Spleen (tissue), 11 donors: ENCODE measurements at regions not wholly inside any gene's neighbourhood (a gene's known extent, or its start where the extent isn't known, plus 50 kb on each side); places are given as distances from the start of the nearest gene placed in this dataset.

Source experiments
- DNase-seq: peaks from one replicate; pipeline ENCODE4 v3.0.0-alpha.2; 2020
- H3K27ac ChIP-seq, 8 donors: fragments of 200-600 bp; sonication (generic) in 7 of 8; 1 replicate in 4 of 8; 2 replicates in 4 of 8; pipeline versions ENCODE4 v1.5.0 to v1.8.0; 2016 to 2021; ENCODE audit warnings: inconsistent platforms in 4 of 8, mild to moderate bottlenecking in 4 of 8, moderate library complexity in 1 of 8
- H3K27me3 ChIP-seq, 7 donors: fragments of 200-600 bp; sonication (generic) in 6 of 7; replicated peaks in 1 of 7; 1 replicate in 4 of 7; 2 replicates in 3 of 7; pipeline versions ENCODE4 v1.5.0 to v1.8.0; 2016 to 2021; ENCODE audit warnings: inconsistent platforms in 3 of 7, mild to moderate bottlenecking in 1 of 7
- H3K36me3 ChIP-seq, 6 donors: fragments of 200-600 bp; sonication (generic) in 5 of 6; 1 replicate in 4 of 6; 2 replicates in 2 of 6; pipeline versions ENCODE4 v1.5.0 to v1.8.0; 2016 to 2021; ENCODE audit warnings: inconsistent platforms in 2 of 6
- H3K4me1 ChIP-seq, 6 donors: fragments of 200-600 bp; sonication (generic) in 5 of 6; 1 replicate in 3 of 6; 2 replicates in 3 of 6; pipeline versions ENCODE4 v1.5.0 to v1.8.0; 2016 to 2021; ENCODE audit warnings: inconsistent platforms in 3 of 6
- H3K4me3 ChIP-seq, 8 donors: fragments of 200-600 bp; sonication (generic) in 7 of 8; 1 replicate in 4 of 8; 2 replicates in 4 of 8; pipeline versions ENCODE4 v1.5.0 to v1.8.0; 2016 to 2021; ENCODE audit warnings: inconsistent platforms in 4 of 8, mild to moderate bottlenecking in 4 of 8, moderate library complexity in 2 of 8
- H3K9me3 ChIP-seq, 8 donors: fragments of 200-600 bp; sonication (generic) in 7 of 8; 1 replicate in 4 of 8; 2 replicates in 4 of 8; pipeline versions ENCODE4 v1.5.0 to v1.8.0; 2016 to 2021; ENCODE audit warnings: inconsistent platforms in 4 of 8
- CTCF ChIP-seq, 11 experiments: fragments of 200-600 bp in 7 of 11; fragments of 450-650 bp in 4 of 11; sonication (generic) in 4 of 11; IDR thresholded peaks in 8 of 11; conservative IDR thresholded peaks in 3 of 11; 1 replicate in 7 of 11; 2 replicates in 4 of 11; pipeline versions ENCODE4 v1.4.0 to v1.8.0; 2016 to 2021; ENCODE audit warnings: antibody characterized with exemption in 11 of 11, inconsistent platforms in 4 of 11, mild to moderate bottlenecking in 1 of 11
- POLR2A ChIP-seq, 3 donors: fragments of 450-650 bp; IDR thresholded peaks; one replicate each; pipeline ENCODE4 v1.5.1; 2017; ENCODE audit warnings: antibody characterized with exemption in 3 of 3, mild to moderate bottlenecking in 1 of 3
- POLR2AphosphoS5 ChIP-seq, 3 donors: sonication (generic); formaldehyde crosslinking; IDR thresholded peaks; one replicate each; pipeline ENCODE4 v1.5.1; 2017; ENCODE audit warnings: antibody characterized with exemption in 3 of 3
- WGBS, 5 donors: extraction: QIAGEN DNeasy Blood & Tissue Kit in 3 of 5; methylation state at CpG; one replicate each; pipeline versions ENCODE4 v1.1.5 to v1.1.7; 2013 to 2018; 5-methylcytosine and 5-hydroxymethylcytosine counted together
- intact Hi-C: fragments of 100-400 bp; cut with DNase I; formaldehyde crosslinking; loops from one replicate; pipeline ENCODE4 v1.15.0; 2023; ENCODE audit warnings: low total_unique reads
- donor health status: healthy with polysubstance abuse.
- donor health status: DM: no; HTN: no; CAD: no; lungs with moderate emphysema.
- donor health status: DM: no; HTN: no; CAD: no.
- donor health status: Bipolar disorder and iron deficiency.
- donor health status: healthy.
- donor health status: DM: no; HTN: no; CAD: no.
- donor health status: DM: yes; HTN: yes; CAD: no.

GRCh38 chr6:145087034-145087433, 648.3 kb downstream of the EPM2A start:
- DNase-seq, result no peak
- intact Hi-C loops, result no loop called here
- Histone ChIP-seq H3K27ac (no peak overlapping the region), H3K9me3 (peaks cover 0 to 5% (median 0%) of the 10 kb centered on the region in 8 donors), H3K27me3 (no peaks in the 10 kb centered on the region), H3K4me1 (no peaks in the 10 kb centered on the region), H3K36me3 (no peaks in the 10 kb centered on the region), H3K4me3 (no peak overlapping the region)
- TF ChIP-seq CTCF (IDR thresholded peaks at IDR 0.05 in 8 of 11, conservative IDR thresholded peaks at IDR 0.05 in 3 of 11) (no peak), POLR2A (IDR thresholded peaks at IDR 0.05) (no peak), POLR2AphosphoS5 (IDR thresholded peaks at IDR 0.05) (no peak)
- whole genome bisulfite sequencing, 5 donors, result 68 to 84% (median 77%) methylated on average over 3 of the region's 3 CpGs

GRCh38 chr6:145090801-145091585, 644.3 kb downstream of the EPM2A start:
- no peaks in the 10 kb centered on the region for H3K36me3 ChIP-seq
- H3K4me1 ChIP-seq, result no peaks in the 10 kb centered on the region
- no peak overlapping the region for H3K27ac ChIP-seq
- WGBS, 5 donors, result 78 to 91% (median 80%) methylated on average over 4 of the region's 4 CpGs
- H3K4me3 ChIP-seq, result no peak overlapping the region
- H3K27me3 ChIP-seq, result no peaks in the 10 kb centered on the region
- TF ChIP-seq CTCF (IDR thresholded peaks at IDR 0.05 in 8 of 11, conservative IDR thresholded peaks at IDR 0.05 in 3 of 11) (no peak), POLR2A (IDR thresholded peaks at IDR 0.05) (no peak), POLR2AphosphoS5 (IDR thresholded peaks at IDR 0.05) (no peak)
- no peak for DNase-seq
- H3K9me3 ChIP-seq, result no peaks in the 10 kb centered on the region
- intact Hi-C loops, result no loop called here

GRCh38 chr6:145091586-145092142, 643.7 kb downstream of the EPM2A start:
- WGBS, 5 donors, result 55 to 78% (median 73%) methylated on average over 2 of the region's 2 CpGs

More at GRCh38 chr6:145091586-145092142, 643.7 kb downstream of the EPM2A start:
- DNase-seq, result no peak
- no peaks in the 10 kb centered on the region for H3K36me3 ChIP-seq
- H3K27me3 ChIP-seq, result no peaks in the 10 kb centered on the region
- TF ChIP-seq POLR2A (IDR thresholded peaks at IDR 0.05), result no peak
- TF ChIP-seq POLR2AphosphoS5 (IDR thresholded peaks at IDR 0.05), result no peak
- TF ChIP-seq CTCF (IDR thresholded peaks at IDR 0.05 in 8 of 11, conservative IDR thresholded peaks at IDR 0.05 in 3 of 11), result no peak
- H3K4me3 ChIP-seq, result no peak overlapping the region
- intact Hi-C loops, result no loop called here
- H3K9me3 ChIP-seq, result peaks cover 0 to 4% (median 0%) of the 10 kb centered on the region in 8 donors
- H3K4me1 ChIP-seq, result no peaks in the 10 kb centered on the region
- no peak overlapping the region for H3K27ac ChIP-seq
